Gastrocnemius medialis (tissue), 4 donors: ENCODE measurements at regions not wholly inside any gene's neighbourhood (a gene's known extent, or its start where the extent isn't known, plus 50 kb on each side); places are given as distances from the start of the nearest gene placed in this dataset.

ENCODE experiments used
- ATAC-seq, 2 donors: fragments of 150-250 bp; one replicate each; pipeline ENCODE4 v1.9.1; 2016
- DNase-seq, 2 donors: peaks; one replicate each; pipeline ENCODE4 v3.0.0-alpha.2; 2019
- H3K27ac ChIP-seq, 4 donors: fragments of 200-600 bp; sonication (generic); 1 replicate in 1 of 4; 2 replicates in 3 of 4; pipeline ENCODE4 v1.5.1; 2016 to 2018; ENCODE audit warnings: mild to moderate bottlenecking in 2 of 4, moderate library complexity in 1 of 4
- H3K27me3 ChIP-seq, 3 donors: fragments of 200-600 bp; sonication (generic) in 2 of 3; 1 replicate in 1 of 3; 2 replicates in 2 of 3; pipeline versions ENCODE4 v1.5.1 to v1.6.0; 2016 to 2019; ENCODE audit warnings: mild to moderate bottlenecking in 1 of 3, moderate library complexity in 1 of 3
- H3K36me3 ChIP-seq, 2 donors: fragments of 200-600 bp; sonication (generic) in 1 of 2; one replicate each; pipeline ENCODE4 v1.5.1; 2017 to 2018
- H3K4me1 ChIP-seq, 2 donors: fragments of 200-600 bp; sonication (generic) in 1 of 2; one replicate each; pipeline ENCODE4 v1.5.1; 2016 to 2017; ENCODE audit warnings: mild to moderate bottlenecking in 2 of 2
- H3K4me3 ChIP-seq, 4 donors: fragments of 200-600 bp; sonication (generic) in 3 of 4; 1 replicate in 1 of 4; 2 replicates in 3 of 4; pipeline ENCODE4 v1.5.1; 2016 to 2019; ENCODE audit warnings: mild to moderate bottlenecking in 2 of 4
- H3K9me3 ChIP-seq, 3 donors: fragments of 200-600 bp; sonication (generic) in 2 of 3; 1 replicate in 1 of 3; 2 replicates in 2 of 3; pipeline ENCODE4 v1.5.1; 2016 to 2019
- CTCF ChIP-seq, 5 experiments: fragments of 450-650 bp in 3 of 5; fragments of 200-600 bp in 2 of 5; sonication (generic) in 2 of 5; IDR thresholded peaks in 4 of 5; conservative IDR thresholded peaks in 1 of 5; 1 replicate in 4 of 5; 2 replicates in 1 of 5; pipeline ENCODE4 v1.5.1; 2016 to 2019; ENCODE audit warnings: antibody characterized with exemption in 5 of 5, mild to moderate bottlenecking in 3 of 5, moderate library complexity in 3 of 5
- POLR2A ChIP-seq, 2 donors: fragments of 450-650 bp; IDR thresholded peaks; one replicate each; pipeline ENCODE4 v1.6.1; 2017; ENCODE audit warnings: antibody characterized with exemption in 2 of 2, mild to moderate bottlenecking in 2 of 2, moderate library complexity in 2 of 2
- in situ Hi-C, 4 donors: fragments of 200-750 bp; cut with MboI; loops; one replicate each; pipeline versions ENCODE4 v1.15.0 to v1.8.0; 2017; ENCODE audit warnings: low sequenced_read_pairs in 4 of 4
- intact Hi-C: fragments of 100-400 bp; cut with DNase I; formaldehyde crosslinking; loops from one replicate; pipeline ENCODE4 v1.15.1; 2023; ENCODE audit warnings: low total_unique reads

DNA sequence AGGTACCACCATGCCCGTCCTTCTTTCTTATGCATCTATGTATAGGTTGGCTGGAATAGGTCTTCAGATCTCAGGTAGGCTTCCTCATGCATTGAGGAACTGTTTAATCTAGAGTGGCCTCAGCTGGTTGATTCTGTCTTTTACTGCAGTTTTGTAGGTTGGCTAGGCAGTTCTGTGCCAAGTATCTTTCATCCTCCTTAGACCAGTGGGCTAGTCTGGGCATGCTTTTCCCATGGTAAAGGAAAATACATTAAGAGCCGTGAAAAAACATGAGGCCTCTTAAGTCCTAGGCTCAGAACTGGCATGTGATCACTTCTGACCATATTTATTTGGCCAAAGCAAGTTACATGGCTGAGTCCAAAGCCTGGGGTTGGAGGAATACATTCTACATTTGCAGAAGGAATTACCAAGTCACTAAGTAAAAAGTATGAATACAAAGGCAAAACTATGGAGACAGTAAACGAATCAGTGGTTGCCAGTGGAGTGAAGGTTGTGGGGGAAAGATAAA lies 137.3 kb downstream of the WIF1 start:
- Histone ChIP-seq H3K27ac (no peak overlapping the region), H3K4me3 (no peak overlapping the region), H3K9me3 (no peaks in the 10 kb centered on the region), H3K36me3 (no peaks in the 10 kb centered on the region), H3K4me1 (no peaks in the 10 kb centered on the region), H3K27me3 (no peaks in the 10 kb centered on the region)
- ATAC-seq (no peak), DNase-seq (no peak)
- in situ Hi-C loops (no loop called here), intact Hi-C loops (no loop called here)
- no peak for TF ChIP-seq CTCF (IDR thresholded peaks at IDR 0.05 in 4 of 5, conservative IDR thresholded peaks at IDR 0.05 in 1 of 5)
- TF ChIP-seq POLR2A (IDR thresholded peaks at IDR 0.05), result no peak

DNA sequence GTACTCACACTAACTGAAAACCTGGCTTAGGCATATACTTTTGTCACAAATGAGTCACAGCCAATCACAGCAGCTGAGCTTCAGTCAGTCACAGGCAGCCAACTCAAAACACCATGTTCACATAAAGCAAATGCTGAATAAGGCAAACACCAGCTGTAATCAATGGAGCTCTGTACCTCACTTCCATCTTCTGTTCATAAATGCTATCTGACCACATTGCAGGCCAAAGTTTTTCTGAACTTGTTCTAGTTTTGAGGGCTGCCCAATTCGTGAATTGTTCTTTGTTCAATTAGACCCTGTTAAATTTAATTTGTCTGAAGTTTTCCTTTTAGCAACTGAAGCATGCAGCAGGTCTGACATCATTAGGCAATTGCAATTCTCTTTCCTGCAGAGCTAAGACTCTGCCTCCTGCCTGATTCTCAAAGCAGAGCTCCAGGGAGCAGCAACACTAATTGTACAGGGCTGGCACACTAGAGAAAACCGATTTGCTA lies 129.9 kb downstream of the WIF1 start:
- DNase-seq (no peak), ATAC-seq (no peak)
- H3K27ac ChIP-seq, result no peak overlapping the region
- no peaks in the 10 kb centered on the region for H3K9me3 ChIP-seq
- no peak overlapping the region for H3K4me3 ChIP-seq
- H3K27me3 ChIP-seq, result no peaks in the 10 kb centered on the region
- no peaks in the 10 kb centered on the region for H3K36me3 ChIP-seq
- intact Hi-C loops (no loop called here), in situ Hi-C loops (no loop called here)
- TF ChIP-seq POLR2A (IDR thresholded peaks at IDR 0.05) (no peak), CTCF (IDR thresholded peaks at IDR 0.05 in 4 of 5, conservative IDR thresholded peaks at IDR 0.05 in 1 of 5) (no peak)
- H3K4me1 ChIP-seq, result no peaks in the 10 kb centered on the region

DNA sequence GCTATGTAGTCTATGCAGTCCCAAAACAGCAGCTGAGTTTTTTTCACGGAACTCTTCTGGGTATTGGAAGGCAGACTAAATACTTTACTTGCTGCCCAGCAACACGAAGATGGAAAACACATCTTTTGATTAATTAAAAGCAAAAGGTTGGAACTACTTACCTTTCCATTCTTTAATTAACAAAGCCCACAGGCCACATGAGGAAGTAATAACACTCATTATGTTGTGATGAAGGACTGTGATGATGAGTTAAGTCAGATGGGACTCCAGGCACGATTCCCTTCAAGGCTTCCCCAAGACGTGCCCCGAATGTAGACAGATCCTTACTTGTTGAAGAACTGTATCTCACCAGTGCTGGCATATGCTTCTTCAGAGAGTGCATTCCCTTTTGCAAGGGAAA lies 129.0 kb downstream of the WIF1 start:
- TF ChIP-seq POLR2A (IDR thresholded peaks at IDR 0.05) (no peak), CTCF (IDR thresholded peaks at IDR 0.05 in 4 of 5, conservative IDR thresholded peaks at IDR 0.05 in 1 of 5) (no peak)
- Histone ChIP-seq H3K27me3 (no peaks in the 10 kb centered on the region), H3K36me3 (no peaks in the 10 kb centered on the region), H3K4me1 (no peaks in the 10 kb centered on the region), H3K4me3 (no peak overlapping the region), H3K9me3 (no peaks in the 10 kb centered on the region), H3K27ac (no peak overlapping the region)
- in situ Hi-C loops, result no loop called here
- DNase-seq (no peak), ATAC-seq (no peak)
- intact Hi-C loops, result no loop called here

- no peak for ATAC-seq
- in situ Hi-C loops (no loop called here), intact Hi-C loops (no loop called here)
- Histone ChIP-seq H3K9me3 (no peaks in the 10 kb centered on the region), H3K36me3 (no peaks in the 10 kb centered on the region), H3K4me1 (no peaks in the 10 kb centered on the region), H3K27me3 (no peaks in the 10 kb centered on the region), H3K4me3 (no peak overlapping the region), H3K27ac (no peak overlapping the region)
- TF ChIP-seq POLR2A (IDR thresholded peaks at IDR 0.05), result no peak
- no peak for TF ChIP-seq CTCF (IDR thresholded peaks at IDR 0.05 in 4 of 5, conservative IDR thresholded peaks at IDR 0.05 in 1 of 5)
- no peak for DNase-seq
These were observed 128.5 kb downstream of the WIF1 start for GRCh38 chr12:64992641-64993040.

DNA sequence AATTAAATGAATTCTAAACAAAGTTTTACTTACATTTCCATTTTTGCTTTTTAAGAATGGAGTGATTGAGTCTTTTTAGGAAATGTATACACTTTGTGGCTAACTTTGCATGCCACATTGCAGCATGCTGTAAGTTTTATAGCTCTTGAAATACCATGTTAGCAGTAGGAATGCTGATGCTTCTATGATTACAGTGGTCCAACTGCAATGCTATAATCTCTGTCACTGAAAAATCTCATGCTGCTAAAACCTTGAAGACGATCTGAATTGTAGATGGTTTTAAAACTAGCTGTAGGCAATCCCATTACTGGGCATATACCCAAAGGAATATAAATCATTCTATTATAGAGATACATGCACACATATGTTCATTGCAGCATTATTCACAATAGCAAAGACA lies 127.6 kb downstream of the WIF1 start:
- no peak for ATAC-seq
- Histone ChIP-seq H3K27ac (no peak overlapping the region), H3K36me3 (no peaks in the 10 kb centered on the region), H3K9me3 (no peaks in the 10 kb centered on the region), H3K27me3 (no peaks in the 10 kb centered on the region), H3K4me3 (no peak overlapping the region), H3K4me1 (no peaks in the 10 kb centered on the region)
- in situ Hi-C loops (no loop called here), intact Hi-C loops (no loop called here)
- TF ChIP-seq POLR2A (IDR thresholded peaks at IDR 0.05), result no peak
- no peak for TF ChIP-seq CTCF (IDR thresholded peaks at IDR 0.05 in 4 of 5, conservative IDR thresholded peaks at IDR 0.05 in 1 of 5)
- DNase-seq, result no peak
